DOHH2 (cell line): ENCODE measurements at regions not wholly inside any gene's neighbourhood (a gene's known extent, or its start where the extent isn't known, plus 50 kb on each side); places are given as distances from the start of the nearest gene placed in this dataset.

Experiments
- EZH2phosphoT487 ChIP-seq: fragments of 200-600 bp; sonication (generic); IDR thresholded peaks from 2 replicates; pipeline ENCODE4 v1.6.1; 2017; ENCODE audit warnings: borderline replicate concordance, mild to moderate bottlenecking, antibody characterized with exemption, low read length, moderate library complexity, mixed read lengths
- TF ChIP-seq, protein P1 (sequence below): fragments of 200-600 bp; sonication (generic); IDR thresholded peaks from one replicate; pipeline ENCODE4 v1.5.1; 2014; ENCODE audit warnings: antibody characterized with exemption, mild to moderate bottlenecking, low read depth, low read length; ENCODE audit not compliant: poor library complexity, severe bottlenecking

DNA sequence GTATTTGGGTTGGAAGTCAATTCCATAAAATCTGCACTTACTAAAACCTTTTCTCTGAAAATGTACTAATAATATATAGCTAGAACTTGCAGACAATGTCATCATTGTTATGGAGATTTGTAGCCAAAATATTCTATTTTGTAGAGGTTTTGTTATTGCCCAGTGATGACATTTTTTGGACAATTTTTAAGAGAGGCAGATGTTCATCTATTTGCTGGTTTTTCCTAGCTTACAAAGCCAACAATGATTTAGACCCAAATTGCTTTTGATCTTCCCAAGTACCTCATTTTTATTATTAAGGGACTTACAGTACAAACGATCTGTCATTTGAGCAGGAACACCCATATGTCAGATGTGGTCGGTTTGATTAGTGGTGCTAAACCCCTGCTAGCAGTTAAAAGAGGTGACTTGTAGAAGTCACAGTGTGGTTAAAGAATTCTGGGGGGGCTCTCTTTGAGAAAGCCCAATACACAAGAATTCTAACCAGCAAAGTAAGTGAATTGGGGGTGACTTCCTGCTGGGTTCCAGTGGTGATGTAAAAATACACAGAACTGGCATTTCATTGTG, 136.2 kb downstream of the KIT start:
- TF ChIP-seq, protein P1, sequence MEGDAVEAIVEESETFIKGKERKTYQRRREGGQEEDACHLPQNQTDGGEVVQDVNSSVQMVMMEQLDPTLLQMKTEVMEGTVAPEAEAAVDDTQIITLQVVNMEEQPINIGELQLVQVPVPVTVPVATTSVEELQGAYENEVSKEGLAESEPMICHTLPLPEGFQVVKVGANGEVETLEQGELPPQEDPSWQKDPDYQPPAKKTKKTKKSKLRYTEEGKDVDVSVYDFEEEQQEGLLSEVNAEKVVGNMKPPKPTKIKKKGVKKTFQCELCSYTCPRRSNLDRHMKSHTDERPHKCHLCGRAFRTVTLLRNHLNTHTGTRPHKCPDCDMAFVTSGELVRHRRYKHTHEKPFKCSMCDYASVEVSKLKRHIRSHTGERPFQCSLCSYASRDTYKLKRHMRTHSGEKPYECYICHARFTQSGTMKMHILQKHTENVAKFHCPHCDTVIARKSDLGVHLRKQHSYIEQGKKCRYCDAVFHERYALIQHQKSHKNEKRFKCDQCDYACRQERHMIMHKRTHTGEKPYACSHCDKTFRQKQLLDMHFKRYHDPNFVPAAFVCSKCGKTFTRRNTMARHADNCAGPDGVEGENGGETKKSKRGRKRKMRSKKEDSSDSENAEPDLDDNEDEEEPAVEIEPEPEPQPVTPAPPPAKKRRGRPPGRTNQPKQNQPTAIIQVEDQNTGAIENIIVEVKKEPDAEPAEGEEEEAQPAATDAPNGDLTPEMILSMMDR = no peak
- no peak for TF ChIP-seq EZH2phosphoT487
